ENCODE measurements at regions not wholly inside any gene's neighbourhood (a gene's known extent, or its start where the extent isn't known, plus 50 kb on each side); places are given as distances from the start of the nearest gene placed in this dataset.
"Not testable (repeated sequence)": the region's sequence is repeated elsewhere in the genome, so short reads cannot be mapped to it uniquely, and the experiment has no call there.

DNA sequence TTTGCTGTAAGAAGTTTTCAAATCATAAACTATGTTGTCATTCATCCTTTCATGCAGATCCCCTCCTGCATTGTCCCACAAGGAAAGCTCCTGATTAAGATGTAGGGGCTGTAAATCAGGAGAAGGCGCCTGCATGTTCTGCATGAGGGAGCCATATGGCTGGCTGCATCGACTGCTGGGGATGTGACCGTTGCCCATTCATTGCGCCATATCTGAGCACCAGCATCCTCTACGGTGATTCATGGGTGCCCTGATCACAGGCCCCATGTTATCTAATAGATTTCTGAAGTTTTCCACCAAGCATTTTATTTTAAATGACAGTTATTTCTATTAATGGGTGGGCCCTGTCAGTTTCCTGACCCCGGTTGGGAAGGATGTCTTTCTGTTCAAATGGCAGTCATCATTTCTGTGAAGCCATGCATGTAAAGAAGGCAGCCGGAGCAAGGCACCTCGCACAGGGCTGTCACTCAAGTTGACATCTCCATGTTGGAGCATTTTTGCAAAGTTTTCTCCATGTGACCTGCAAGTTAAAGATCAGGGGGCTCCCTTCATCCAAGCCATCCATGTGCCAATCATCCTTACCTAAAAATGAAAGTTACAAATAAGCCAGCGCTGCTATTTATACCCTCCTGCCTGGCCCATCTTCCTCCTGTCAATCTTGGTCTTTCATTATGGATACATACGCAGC is 128.8 kb downstream of the TEX36 start:
- DNase-seq (ENCODE audit: low read depth in 2 of 2) = no peak

DNA sequence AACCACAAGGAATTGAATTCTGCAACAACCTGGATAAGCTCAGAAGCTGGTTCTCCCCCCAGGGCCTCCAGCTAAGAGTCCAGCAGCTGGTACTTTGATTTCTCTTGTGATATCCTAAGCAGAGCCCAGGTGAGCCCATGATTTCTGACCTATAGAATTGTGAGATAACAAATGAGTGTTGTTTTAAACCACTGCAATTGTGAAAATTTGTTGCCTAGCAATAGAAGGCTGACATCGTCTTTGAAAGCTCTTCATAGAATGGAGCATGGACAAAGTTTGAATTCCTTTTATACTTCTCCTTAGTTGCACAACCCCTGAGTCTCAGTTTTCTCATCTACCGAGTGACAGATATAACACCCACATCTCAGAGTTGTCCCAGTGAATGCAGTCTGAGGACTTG is 129.9 kb downstream of the TEX36 start:
- no peak for DNase-seq (ENCODE audit: low read depth in 2 of 2)

GRCh38 chr10:125551247-125551646 is 131.7 kb downstream of the TEX36 start:
- DNase-seq (ENCODE audit: low read depth in 2 of 2) = no peak

GRCh38 chr10:125550362-125550761 is 132.6 kb downstream of the TEX36 start:
- no peak for DNase-seq (ENCODE audit: low read depth in 2 of 2)

- no peak for DNase-seq (ENCODE audit: low read depth in 2 of 2)
Observed at GRCh38 chr10:125549653-125550052, 133.3 kb downstream of the TEX36 start.

DNA sequence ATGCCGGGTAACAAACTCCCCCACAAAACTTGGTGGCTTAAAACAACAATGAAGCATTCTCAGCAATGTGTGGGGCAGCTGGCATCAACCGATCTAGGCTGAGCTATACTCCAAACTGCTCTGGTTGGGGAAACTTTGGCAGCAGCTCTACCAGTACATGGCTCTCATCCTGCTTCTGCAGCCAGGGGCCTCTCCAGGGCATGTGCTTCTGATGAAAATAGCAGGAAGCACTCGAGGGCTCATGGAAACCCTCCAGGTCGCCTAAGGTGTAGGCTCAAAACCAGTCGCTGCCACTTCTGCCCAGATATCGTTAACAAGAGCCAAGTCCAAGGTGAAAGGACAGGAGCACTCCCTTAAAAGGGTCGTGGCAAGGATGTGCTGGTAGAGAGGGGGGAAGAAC is 134.1 kb downstream of the TEX36 start:
- no peak for DNase-seq (ENCODE audit: low read depth in 2 of 2)

DNA sequence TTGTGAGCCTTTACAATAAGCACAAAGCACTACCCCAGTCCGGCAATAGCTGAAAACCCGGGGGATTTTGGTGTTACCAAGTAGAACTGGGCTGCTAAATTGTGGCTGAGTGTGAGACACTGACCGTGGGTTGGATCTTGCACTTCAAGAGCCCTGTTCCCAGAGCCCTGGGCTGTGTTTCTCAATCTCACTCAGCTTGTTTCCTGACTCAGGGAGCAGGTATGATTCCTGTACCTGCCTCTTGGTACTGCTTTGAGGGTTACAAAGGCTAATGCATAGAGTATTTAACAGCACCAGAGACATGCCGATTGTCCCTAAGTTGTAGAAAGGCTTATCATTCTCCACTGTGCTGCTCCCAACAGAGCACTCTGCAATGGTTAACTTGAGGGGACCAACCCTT is 134.6 kb downstream of the TEX36 start:
- no peak for DNase-seq (ENCODE audit: low read depth in 2 of 2)

GRCh38 chr10:125547010-125547650 is 135.8 kb downstream of the TEX36 start:
- DNase-seq (ENCODE audit: low read depth in 2 of 2) = no peak

- no peak for DNase-seq (ENCODE audit: low read depth in 2 of 2)
Observed at GRCh38 chr10:125543796-125544195, 139.2 kb downstream of the TEX36 start.

DNA sequence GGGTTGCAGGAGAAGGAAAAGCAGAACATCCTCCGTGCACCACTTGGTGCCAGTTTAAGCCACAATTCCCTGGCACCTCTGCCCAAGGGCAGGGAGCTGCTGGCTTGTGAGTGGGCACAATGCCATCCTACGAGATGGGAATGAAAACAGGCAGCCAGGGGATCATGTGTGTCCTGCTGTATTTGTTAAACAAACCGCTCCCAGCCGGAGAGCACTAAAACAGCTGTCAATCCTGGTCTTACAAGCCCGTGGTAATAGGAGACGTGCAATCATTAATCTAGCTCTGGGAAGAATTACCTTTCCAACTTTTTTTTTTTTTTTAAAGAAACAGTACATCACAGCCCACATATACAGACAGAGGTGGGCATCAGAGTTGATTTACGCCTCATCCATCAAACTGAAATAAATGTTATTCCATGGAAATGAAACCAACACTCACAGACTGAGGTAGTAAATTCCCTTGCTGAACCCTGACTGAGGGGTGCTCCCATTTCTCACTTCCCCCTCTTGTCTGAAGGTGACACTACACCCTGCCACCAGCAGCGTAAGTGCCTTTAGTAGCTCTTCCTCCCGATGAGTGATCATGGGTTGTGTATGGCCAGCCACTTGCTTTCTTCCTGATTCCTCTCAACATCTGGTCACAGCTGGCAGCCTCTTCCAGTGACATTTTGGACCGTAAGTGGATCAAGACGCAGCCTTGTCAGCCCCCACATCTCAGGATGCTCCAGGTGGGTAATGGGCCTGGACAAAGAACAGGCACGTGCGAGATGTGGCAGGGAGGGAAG is 143.8 kb downstream of the TEX36 start:
- DNase-seq (ENCODE audit: low read depth in 2 of 2) = no peak

GRCh38 chr10:125536236-125536635 is 146.7 kb downstream of the TEX36 start:
- DNase-seq (ENCODE audit: low read depth in 2 of 2) = no peak

- no peak for DNase-seq (ENCODE audit: low read depth in 2 of 2)
Observed at GRCh38 chr10:125535559-125535958, 147.4 kb downstream of the TEX36 start.

GRCh38 chr10:125534515-125534914 is 148.4 kb downstream of the TEX36 start:
- DNase-seq (ENCODE audit: low read depth in 2 of 2) = no peak

GRCh38 chr10:125533866-125534265 is 149.1 kb downstream of the TEX36 start:
- DNase-seq (ENCODE audit: low read depth in 2 of 2) = no peak

DNA sequence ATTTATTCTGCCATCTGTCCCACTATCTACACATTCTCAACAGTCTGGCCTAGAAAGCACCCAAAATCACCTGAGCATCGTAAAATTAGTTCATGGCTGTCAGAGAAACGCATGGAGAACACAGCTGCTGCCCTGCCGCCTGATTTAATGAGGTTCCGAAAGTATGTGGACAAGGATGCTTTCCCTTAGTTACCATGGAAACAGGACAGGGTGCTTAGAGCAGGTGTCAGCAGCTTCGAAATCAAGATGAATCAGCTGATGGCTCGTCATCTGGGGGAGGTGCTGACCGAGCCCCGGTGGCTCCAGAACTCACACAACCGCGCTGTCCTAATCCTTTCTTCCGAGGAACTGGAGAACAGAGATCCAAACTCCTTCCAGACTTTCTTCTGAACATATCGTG is 151.5 kb downstream of the TEX36 start:
- DNase-seq (ENCODE audit: low read depth in 2 of 2) = no peak

DNA sequence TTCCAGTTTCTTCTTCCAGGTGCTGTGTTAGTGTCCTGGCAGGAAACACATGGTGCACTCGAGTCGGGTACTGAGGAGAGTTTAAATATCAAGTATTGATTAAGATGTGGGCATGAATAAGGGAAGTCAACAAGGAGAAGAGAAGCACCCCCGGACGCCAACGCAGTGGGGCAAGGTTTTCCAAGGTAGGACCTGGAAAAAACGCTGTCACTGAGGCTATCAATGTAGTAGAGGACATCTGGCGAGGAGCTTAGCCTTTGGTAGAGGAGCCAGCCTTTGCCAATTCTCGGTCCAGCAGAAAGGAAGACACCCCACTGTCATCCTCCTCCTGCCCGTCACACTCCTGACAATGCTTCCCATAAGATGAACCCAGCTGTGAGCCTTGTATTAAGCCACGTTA is 159.6 kb downstream of the TEX36 start:
- DNase-seq (ENCODE audit: low read depth in 2 of 2) = no peak

- DNase-seq (ENCODE audit: low read depth in 2 of 2) = peak in 1 of 2 donors; percentile 29
Observed at GRCh38 chr10:125521721-125522680, 161.0 kb downstream of the TEX36 start.

DNA sequence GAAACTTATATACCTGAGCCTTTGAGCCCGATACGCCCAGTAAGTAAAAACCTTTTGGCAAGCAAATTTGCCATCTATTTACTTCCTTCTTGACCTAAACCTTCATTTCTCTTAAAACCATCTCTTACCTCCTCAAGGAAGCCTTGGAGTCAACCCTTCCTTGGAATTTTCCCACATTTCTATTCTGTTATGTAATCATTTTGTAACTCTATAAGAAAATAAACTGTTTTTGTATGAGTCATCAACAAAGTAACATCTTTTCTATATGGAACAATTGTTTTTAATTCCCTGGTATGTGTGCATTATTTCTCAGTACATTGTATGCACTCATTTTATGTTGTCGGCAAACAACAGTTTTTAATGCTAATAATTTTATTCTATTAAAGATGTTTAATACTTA is 162.0 kb downstream of the TEX36 start:
- DNase-seq (ENCODE audit: low read depth in 2 of 2) = no peak

GRCh38 chr10:125518397-125518796 is 164.6 kb downstream of the TEX36 start:
- DNase-seq (ENCODE audit: low read depth in 2 of 2) = not testable (repeated sequence)

DNA sequence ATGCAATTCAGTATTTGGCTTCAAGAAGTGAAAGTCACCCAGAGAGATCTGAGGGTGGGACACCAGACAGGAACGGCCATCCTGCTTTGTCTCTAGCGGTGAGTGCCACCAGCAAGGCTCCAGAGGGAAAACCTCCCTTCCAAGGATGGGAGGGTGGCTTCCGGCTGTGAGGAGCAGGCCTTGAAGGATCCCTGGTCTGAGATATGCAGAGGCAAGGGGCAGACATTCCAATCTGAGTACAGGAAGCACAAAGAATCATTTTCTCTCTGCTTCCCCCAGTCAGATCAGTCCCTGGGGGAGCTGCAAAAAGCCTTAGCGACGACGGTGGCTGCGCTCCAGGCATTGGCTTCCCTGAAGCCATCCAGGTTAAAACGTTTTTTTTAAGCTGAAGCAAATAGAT is 167.4 kb downstream of the TEX36 start:
- DNase-seq (ENCODE audit: low read depth in 2 of 2) = no peak

- DNase-seq (ENCODE audit: low read depth in 2 of 2) = no peak
Observed at GRCh38 chr10:125514206-125515162, 168.5 kb downstream of the TEX36 start.

All from stimulated activated CD4-positive, alpha-beta T cell treated with anti-CD3 and anti-CD28 coated beads, Interleukin-4, amount 100 ng/mL, for 48 hours (primary cell).